ENCODE measurements at regions not wholly inside any gene's neighbourhood (a gene's known extent, or its start where the extent isn't known, plus 50 kb on each side); places are given as distances from the start of the nearest gene placed in this dataset.

DNA sequence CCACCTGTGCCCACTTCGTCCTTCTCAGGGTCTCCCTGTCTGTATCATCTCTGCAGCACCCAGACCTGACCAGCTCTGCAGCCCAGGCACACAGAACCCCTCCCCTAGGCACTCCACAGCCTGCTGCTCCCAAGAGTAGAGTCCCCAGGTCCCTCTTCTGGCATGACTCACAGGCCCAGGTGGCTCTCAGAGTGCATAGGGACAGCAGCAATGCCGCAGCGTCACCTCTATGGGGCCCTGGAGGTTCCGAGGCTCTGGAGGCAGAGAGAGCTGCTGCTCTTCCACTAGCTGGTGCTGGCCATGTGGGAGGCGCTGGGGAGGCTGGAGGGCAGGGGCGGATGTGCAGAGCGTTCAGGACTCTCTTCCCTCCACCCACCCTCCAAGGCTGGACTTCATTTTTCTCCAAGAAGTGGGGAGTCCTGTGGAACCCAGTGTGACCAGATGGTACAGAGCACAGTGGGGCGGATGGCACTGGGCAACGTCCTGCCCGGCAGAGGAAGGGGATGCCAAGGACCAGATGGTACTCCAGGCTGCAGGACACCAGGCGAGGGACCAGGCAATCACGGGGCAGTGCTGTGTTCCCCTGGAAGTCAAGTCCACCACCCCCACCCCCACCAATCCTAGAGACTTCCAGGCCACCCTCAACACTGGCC is 151.7 kb downstream of the RBFOX3 start:
- H3K9me3 ChIP-seq (ENCODE audit: control insufficient read depth in 2 of 3, insufficient read depth in 1 of 3, low read length in 3 of 3): no peaks in the 10 kb centered on the region
- no peak overlapping the region for H3K9ac ChIP-seq (ENCODE audit: low read length in 3 of 3)
- H3K36me3 ChIP-seq (ENCODE audit: control insufficient read depth in 2 of 3, insufficient read depth in 3 of 3, low read length in 3 of 3): no peaks in the 10 kb centered on the region
- no peaks in the 10 kb centered on the region for H3K27me3 ChIP-seq (ENCODE audit: control insufficient read depth, insufficient read depth, low read length)
- DNase-seq: no peak
- intact Hi-C loops (cut with DNase I): no loop called here
- no peak overlapping the region for H3K4me3 ChIP-seq (ENCODE audit: low read length in 3 of 3)
- FAIRE-seq: no peak
- no peaks in the 10 kb centered on the region for H3K4me1 ChIP-seq (ENCODE audit: control insufficient read depth in 2 of 3, insufficient read depth in 2 of 3, low read depth in 1 of 3, low read length in 3 of 3)
- TF ChIP-seq, protein P1, sequence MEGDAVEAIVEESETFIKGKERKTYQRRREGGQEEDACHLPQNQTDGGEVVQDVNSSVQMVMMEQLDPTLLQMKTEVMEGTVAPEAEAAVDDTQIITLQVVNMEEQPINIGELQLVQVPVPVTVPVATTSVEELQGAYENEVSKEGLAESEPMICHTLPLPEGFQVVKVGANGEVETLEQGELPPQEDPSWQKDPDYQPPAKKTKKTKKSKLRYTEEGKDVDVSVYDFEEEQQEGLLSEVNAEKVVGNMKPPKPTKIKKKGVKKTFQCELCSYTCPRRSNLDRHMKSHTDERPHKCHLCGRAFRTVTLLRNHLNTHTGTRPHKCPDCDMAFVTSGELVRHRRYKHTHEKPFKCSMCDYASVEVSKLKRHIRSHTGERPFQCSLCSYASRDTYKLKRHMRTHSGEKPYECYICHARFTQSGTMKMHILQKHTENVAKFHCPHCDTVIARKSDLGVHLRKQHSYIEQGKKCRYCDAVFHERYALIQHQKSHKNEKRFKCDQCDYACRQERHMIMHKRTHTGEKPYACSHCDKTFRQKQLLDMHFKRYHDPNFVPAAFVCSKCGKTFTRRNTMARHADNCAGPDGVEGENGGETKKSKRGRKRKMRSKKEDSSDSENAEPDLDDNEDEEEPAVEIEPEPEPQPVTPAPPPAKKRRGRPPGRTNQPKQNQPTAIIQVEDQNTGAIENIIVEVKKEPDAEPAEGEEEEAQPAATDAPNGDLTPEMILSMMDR (IDR thresholded peaks at IDR 0.05; ENCODE audit: borderline replicate concordance, extremely low read depth, insufficient read depth): no peak
- H3K27ac ChIP-seq (ENCODE audit: low read depth in 2 of 2, low read length in 2 of 2): no peak overlapping the region

DNA sequence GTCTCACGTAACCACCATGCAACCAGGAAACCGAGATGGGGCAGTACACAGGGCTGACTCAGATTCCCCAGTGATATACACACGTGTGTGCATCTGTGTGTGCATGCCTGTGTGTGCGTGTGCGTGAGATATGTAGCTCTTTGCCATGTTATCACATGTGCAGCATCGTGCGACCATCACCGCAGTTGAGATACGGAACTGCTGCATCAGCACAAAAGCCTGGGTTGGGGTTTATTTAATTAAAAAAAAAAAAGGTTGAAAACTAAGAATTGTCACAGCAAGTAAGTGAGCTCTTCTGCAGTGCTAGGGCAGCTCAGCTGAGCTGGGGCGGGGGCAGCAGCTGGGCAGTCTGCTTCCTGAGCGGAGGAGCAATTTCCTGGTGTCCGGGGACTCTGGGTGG is 152.5 kb downstream of the RBFOX3 start:
- Histone ChIP-seq H3K9me3 (ENCODE audit: control insufficient read depth in 2 of 3, insufficient read depth in 1 of 3, low read length in 3 of 3) (no peaks in the 10 kb centered on the region), H3K36me3 (ENCODE audit: control insufficient read depth in 2 of 3, insufficient read depth in 3 of 3, low read length in 3 of 3) (no peaks in the 10 kb centered on the region), H3K4me3 (ENCODE audit: low read length in 3 of 3) (no peak overlapping the region), H3K9ac (ENCODE audit: low read length in 3 of 3) (no peak overlapping the region), H3K27me3 (ENCODE audit: control insufficient read depth, insufficient read depth, low read length) (no peaks in the 10 kb centered on the region), H3K27ac (ENCODE audit: low read depth in 2 of 2, low read length in 2 of 2) (no peak overlapping the region), H3K4me1 (ENCODE audit: control insufficient read depth in 2 of 3, insufficient read depth in 2 of 3, low read depth in 1 of 3, low read length in 3 of 3) (no peaks in the 10 kb centered on the region)
- FAIRE-seq: no peak
- TF ChIP-seq, protein P1 (IDR thresholded peaks at IDR 0.05; ENCODE audit: borderline replicate concordance, extremely low read depth, insufficient read depth): no peak
- intact Hi-C loops (cut with DNase I): no loop called here
- DNase-seq: no peak

DNA sequence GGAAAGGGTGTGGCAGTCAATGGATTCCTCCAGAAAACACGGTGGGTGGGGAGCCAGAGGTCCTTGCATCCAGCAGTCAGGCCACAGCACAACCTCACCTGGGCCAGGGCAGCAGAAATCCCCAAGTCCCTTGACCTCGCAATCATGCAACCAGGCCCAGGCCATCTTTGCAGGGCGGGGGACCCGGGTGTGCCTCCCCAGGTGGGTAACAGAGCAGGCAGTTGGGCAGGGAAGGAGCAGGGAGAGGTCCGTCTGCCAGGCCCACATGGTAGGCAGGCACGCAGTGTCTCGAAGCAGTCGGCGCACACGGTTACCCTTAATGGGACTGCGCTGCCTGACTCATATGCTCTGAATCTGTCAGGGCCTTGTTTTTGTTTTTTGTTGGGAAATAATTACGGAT is 153.0 kb downstream of the RBFOX3 start:
- intact Hi-C loops (cut with DNase I): no loop called here
- FAIRE-seq (no peak), DNase-seq (peak in 1 of 5 donors; percentile 66)
- Histone ChIP-seq H3K9me3 (ENCODE audit: control insufficient read depth in 2 of 3, insufficient read depth in 1 of 3, low read length in 3 of 3) (no peaks in the 10 kb centered on the region), H3K9ac (ENCODE audit: low read length in 3 of 3) (no peak overlapping the region), H3K27me3 (ENCODE audit: control insufficient read depth, insufficient read depth, low read length) (no peaks in the 10 kb centered on the region), H3K4me3 (ENCODE audit: low read length in 3 of 3) (no peak overlapping the region), H3K36me3 (ENCODE audit: control insufficient read depth in 2 of 3, insufficient read depth in 3 of 3, low read length in 3 of 3) (no peaks in the 10 kb centered on the region), H3K4me1 (ENCODE audit: control insufficient read depth in 2 of 3, insufficient read depth in 2 of 3, low read depth in 1 of 3, low read length in 3 of 3) (no peaks in the 10 kb centered on the region), H3K27ac (ENCODE audit: low read depth in 2 of 2, low read length in 2 of 2) (no peak overlapping the region)
- TF ChIP-seq, protein P1 (IDR thresholded peaks at IDR 0.05; ENCODE audit: borderline replicate concordance, extremely low read depth, insufficient read depth): no peak

DNA sequence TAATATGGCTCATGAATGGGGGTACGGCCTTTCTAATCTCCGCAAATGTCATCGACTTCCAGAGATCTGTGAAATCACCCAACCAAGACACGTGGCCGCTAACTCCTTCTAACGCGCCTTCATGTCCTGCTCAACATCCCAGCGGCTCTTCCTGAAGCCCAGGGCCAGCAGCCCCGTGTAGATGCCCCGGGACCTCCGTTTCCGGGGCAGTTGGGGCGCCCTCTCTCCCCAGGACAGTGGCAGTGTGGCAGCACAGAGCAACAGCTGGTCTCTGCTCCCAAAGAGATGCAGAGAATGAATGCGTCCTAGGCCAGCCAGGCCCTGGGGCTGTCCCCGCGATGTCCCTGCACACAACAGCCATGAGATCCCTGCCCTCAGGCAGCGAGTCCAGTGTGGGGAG is 153.5 kb downstream of the RBFOX3 start:
- FAIRE-seq: no peak
- TF ChIP-seq, protein P1 (IDR thresholded peaks at IDR 0.05; ENCODE audit: borderline replicate concordance, extremely low read depth, insufficient read depth): no peak
- no peaks in the 10 kb centered on the region for H3K9me3 ChIP-seq (ENCODE audit: control insufficient read depth in 2 of 3, insufficient read depth in 1 of 3, low read length in 3 of 3)
- intact Hi-C loops (cut with DNase I): no loop called here
- no peak overlapping the region for H3K27ac ChIP-seq (ENCODE audit: low read depth in 2 of 2, low read length in 2 of 2)
- no peak overlapping the region for H3K4me3 ChIP-seq (ENCODE audit: low read length in 3 of 3)
- H3K36me3 ChIP-seq (ENCODE audit: control insufficient read depth in 2 of 3, insufficient read depth in 3 of 3, low read length in 3 of 3): no peaks in the 10 kb centered on the region
- H3K27me3 ChIP-seq (ENCODE audit: control insufficient read depth, insufficient read depth, low read length): no peaks in the 10 kb centered on the region
- H3K9ac ChIP-seq (ENCODE audit: low read length in 3 of 3): no peak overlapping the region
- peak in 1 of 5 donors; percentile 35 for DNase-seq
- no peaks in the 10 kb centered on the region for H3K4me1 ChIP-seq (ENCODE audit: control insufficient read depth in 2 of 3, insufficient read depth in 2 of 3, low read depth in 1 of 3, low read length in 3 of 3)

Measured in kidney (tissue), 13 donors.